HK-2 (cell line): ENCODE measurements at regions not wholly inside any gene's neighbourhood (a gene's known extent, or its start where the extent isn't known, plus 50 kb on each side); places are given as distances from the start of the nearest gene placed in this dataset.
"Not testable (repeated sequence)": the region's sequence is repeated elsewhere in the genome, so short reads cannot be mapped to it uniquely, and the experiment has no call there.

Experiments
- DNase-seq: peaks from one replicate; pipeline ENCODE4 v3.0.0-alpha.2; 2018; ENCODE audit not compliant: unreplicated experiment

- DNase-seq, result peak; percentile 25
Measured at GRCh38 chrX:1903236-1903935, 288.5 kb downstream of the ASMT start.

GRCh38 chrX:1904663-1905218 is 289.9 kb downstream of the ASMT start:
- no peak for DNase-seq

GRCh38 chrX:1906028-1906427 is 291.2 kb downstream of the ASMT start:
- DNase-seq, result no peak

- not testable (repeated sequence) for DNase-seq
Measured at GRCh38 chrX:1908996-1909395, 294.1 kb downstream of the ASMT start.

- DNase-seq, result no peak
Measured at GRCh38 chrX:1909419-1910206, 294.8 kb downstream of the ASMT start.

GRCh38 chrX:1910207-1910470 is 295.3 kb downstream of the ASMT start:
- DNase-seq, result no peak

- DNase-seq, result no peak
Measured at GRCh38 chrX:1911401-1912128, 296.7 kb downstream of the ASMT start.

GRCh38 chrX:1912193-1912592 is 297.3 kb downstream of the ASMT start:
- DNase-seq, result no peak

- no peak for DNase-seq
Measured at GRCh38 chrX:1914606-1915365, 299.9 kb downstream of the ASMT start.

GRCh38 chrX:1918780-1919179 is 303.9 kb downstream of the ASMT start:
- DNase-seq, result no peak

- no peak for DNase-seq
Measured at GRCh38 chrX:1925053-1925481, 310.2 kb downstream of the ASMT start.

GRCh38 chrX:1928805-1929204 is 313.9 kb downstream of the ASMT start:
- no peak for DNase-seq

- no peak for DNase-seq
Measured at GRCh38 chrX:1932231-1932630, 317.4 kb downstream of the ASMT start.

GRCh38 chrX:1933964-1934363 is 319.1 kb downstream of the ASMT start:
- no peak for DNase-seq

GRCh38 chrX:1935805-1936204 is 320.9 kb downstream of the ASMT start:
- DNase-seq, result no peak

GRCh38 chrX:1938190-1938589 is 323.3 kb downstream of the ASMT start:
- DNase-seq, result no peak

- DNase-seq, result no peak
Measured at GRCh38 chrX:1941321-1941720, 326.5 kb downstream of the ASMT start.

- DNase-seq, result no peak
Measured at GRCh38 chrX:1945879-1946278, 331.0 kb downstream of the ASMT start.

- DNase-seq, result no peak
Measured at GRCh38 chrX:1946974-1947373, 332.1 kb downstream of the ASMT start.
